ENCODE measurements at regions not wholly inside any gene's neighbourhood (a gene's known extent, or its start where the extent isn't known, plus 50 kb on each side); places are given as distances from the start of the nearest gene placed in this dataset.
"Not testable (repeated sequence)": the region's sequence is repeated elsewhere in the genome, so short reads cannot be mapped to it uniquely, and the experiment has no call there.

GRCh38 chr10:105585171-105585570 lies 944.1 kb downstream of the SORCS3 start:
- H3K36me3 Mint-ChIP-seq (ENCODE audit: low read depth): no peaks in the 10 kb centered on the region
- no peaks in the 10 kb centered on the region for H3K27me3 Mint-ChIP-seq
- H3K9me3 Mint-ChIP-seq: peaks cover 11% of the 10 kb centered on the region
- ATAC-seq (no peak), DNase-seq (no peak)
- H3K27ac Mint-ChIP-seq: no peak overlapping the region
- no peaks in the 10 kb centered on the region for H3K4me1 Mint-ChIP-seq
- H3K4me3 Mint-ChIP-seq: no peak overlapping the region

GRCh38 chr10:105579112-105579511 lies 938.0 kb downstream of the SORCS3 start:
- no peak for ATAC-seq
- no peaks in the 10 kb centered on the region for H3K27me3 Mint-ChIP-seq
- H3K36me3 Mint-ChIP-seq (ENCODE audit: low read depth): no peaks in the 10 kb centered on the region

GRCh38 chr10:105577865-105578607 lies 936.9 kb downstream of the SORCS3 start:
- peaks cover 17% of the 10 kb centered on the region for H3K9me3 Mint-ChIP-seq
- no peak overlapping the region for H3K4me3 Mint-ChIP-seq
- H3K27ac Mint-ChIP-seq: no peak overlapping the region
- H3K36me3 Mint-ChIP-seq (ENCODE audit: low read depth): no peaks in the 10 kb centered on the region
- DNase-seq (no peak), ATAC-seq (no peak)
- H3K4me1 Mint-ChIP-seq: no peaks in the 10 kb centered on the region
- H3K27me3 Mint-ChIP-seq: no peaks in the 10 kb centered on the region

More at GRCh38 chr10:105579112-105579511, 938.0 kb downstream of the SORCS3 start:
- H3K9me3 Mint-ChIP-seq: peaks cover 12% of the 10 kb centered on the region
- H3K27ac Mint-ChIP-seq: no peak overlapping the region
- no peak overlapping the region for H3K4me3 Mint-ChIP-seq
- no peaks in the 10 kb centered on the region for H3K4me1 Mint-ChIP-seq
- DNase-seq: no peak

- Mint-ChIP-seq H3K27ac (no peak overlapping the region), H3K4me3 (no peak overlapping the region), H3K9me3 (peaks cover 7% of the 10 kb centered on the region), H3K36me3 (ENCODE audit: low read depth) (no peaks in the 10 kb centered on the region), H3K27me3 (no peaks in the 10 kb centered on the region), H3K4me1 (no peaks in the 10 kb centered on the region)
- ATAC-seq (no peak), DNase-seq (no peak)
Measured at GRCh38 chr10:105559333-105560097, 918.4 kb downstream of the SORCS3 start.

GRCh38 chr10:105550453-105550852 lies 909.4 kb downstream of the SORCS3 start:
- H3K27ac Mint-ChIP-seq; H3K36me3 Mint-ChIP-seq (ENCODE audit: low read depth); DNase-seq; H3K4me1 Mint-ChIP-seq; H3K27me3 Mint-ChIP-seq; ATAC-seq; H3K9me3 Mint-ChIP-seq; H3K4me3 Mint-ChIP-seq: not testable (repeated sequence)

- H3K9me3 Mint-ChIP-seq: no peaks in the 10 kb centered on the region
- H3K4me3 Mint-ChIP-seq: no peak overlapping the region
- H3K27ac Mint-ChIP-seq: no peak overlapping the region
- no peaks in the 10 kb centered on the region for H3K27me3 Mint-ChIP-seq
- H3K36me3 Mint-ChIP-seq (ENCODE audit: low read depth): no peaks in the 10 kb centered on the region
- DNase-seq (no peak), ATAC-seq (no peak)
- no peaks in the 10 kb centered on the region for H3K4me1 Mint-ChIP-seq
Measured at GRCh38 chr10:105549731-105550130, 908.6 kb downstream of the SORCS3 start.

GRCh38 chr10:105545101-105545500 lies 904.0 kb downstream of the SORCS3 start:
- Mint-ChIP-seq H3K9me3 (no peaks in the 10 kb centered on the region), H3K27me3 (no peaks in the 10 kb centered on the region), H3K27ac (no peak overlapping the region), H3K4me1 (no peaks in the 10 kb centered on the region), H3K4me3 (no peak overlapping the region), H3K36me3 (ENCODE audit: low read depth) (no peaks in the 10 kb centered on the region)
- ATAC-seq: no peak
- no peak for DNase-seq

GRCh38 chr10:105540381-105540780 lies 899.3 kb downstream of the SORCS3 start:
- ATAC-seq (no peak), DNase-seq (no peak)
- no peaks in the 10 kb centered on the region for H3K27me3 Mint-ChIP-seq
- no peak overlapping the region for H3K27ac Mint-ChIP-seq
- no peak overlapping the region for H3K4me3 Mint-ChIP-seq
- H3K36me3 Mint-ChIP-seq (ENCODE audit: low read depth): no peaks in the 10 kb centered on the region
- H3K4me1 Mint-ChIP-seq: no peaks in the 10 kb centered on the region
- H3K9me3 Mint-ChIP-seq: no peaks in the 10 kb centered on the region

GRCh38 chr10:105538874-105539273 lies 897.8 kb downstream of the SORCS3 start:
- Mint-ChIP-seq H3K4me3 (no peak overlapping the region), H3K27me3 (no peaks in the 10 kb centered on the region), H3K9me3 (no peaks in the 10 kb centered on the region), H3K36me3 (ENCODE audit: low read depth) (no peaks in the 10 kb centered on the region), H3K27ac (no peak overlapping the region), H3K4me1 (no peaks in the 10 kb centered on the region)
- DNase-seq: no peak
- no peak for ATAC-seq

- H3K9me3 Mint-ChIP-seq: peaks cover 12% of the 10 kb centered on the region
- DNase-seq: no peak
- H3K4me1 Mint-ChIP-seq: no peaks in the 10 kb centered on the region
- ATAC-seq: no peak
- no peak overlapping the region for H3K27ac Mint-ChIP-seq
- H3K36me3 Mint-ChIP-seq (ENCODE audit: low read depth): no peaks in the 10 kb centered on the region
- no peak overlapping the region for H3K4me3 Mint-ChIP-seq
- no peaks in the 10 kb centered on the region for H3K27me3 Mint-ChIP-seq
Measured at GRCh38 chr10:105535478-105535877, 894.4 kb downstream of the SORCS3 start.

GRCh38 chr10:105534086-105534485 lies 893.0 kb downstream of the SORCS3 start:
- H3K27me3 Mint-ChIP-seq: no peaks in the 10 kb centered on the region
- no peak overlapping the region for H3K27ac Mint-ChIP-seq
- H3K4me1 Mint-ChIP-seq: no peaks in the 10 kb centered on the region
- no peaks in the 10 kb centered on the region for H3K36me3 Mint-ChIP-seq (ENCODE audit: low read depth)
- DNase-seq (no peak), ATAC-seq (no peak)
- no peak overlapping the region for H3K4me3 Mint-ChIP-seq
- H3K9me3 Mint-ChIP-seq: peaks cover 12% of the 10 kb centered on the region

GRCh38 chr10:105516511-105516910 lies 875.4 kb downstream of the SORCS3 start:
- ATAC-seq (no peak), DNase-seq (no peak)
- no peaks in the 10 kb centered on the region for H3K27me3 Mint-ChIP-seq
- H3K4me1 Mint-ChIP-seq: no peaks in the 10 kb centered on the region
- H3K9me3 Mint-ChIP-seq: peaks cover 5% of the 10 kb centered on the region
- no peaks in the 10 kb centered on the region for H3K36me3 Mint-ChIP-seq (ENCODE audit: low read depth)
- H3K27ac Mint-ChIP-seq: no peak overlapping the region
- H3K4me3 Mint-ChIP-seq: no peak overlapping the region

GRCh38 chr10:105514106-105514505 lies 873.0 kb downstream of the SORCS3 start:
- DNase-seq (no peak), ATAC-seq (no peak)
- Mint-ChIP-seq H3K4me1 (no peaks in the 10 kb centered on the region), H3K27ac (no peak overlapping the region), H3K27me3 (no peaks in the 10 kb centered on the region), H3K9me3 (peaks cover 5% of the 10 kb centered on the region), H3K4me3 (no peak overlapping the region), H3K36me3 (ENCODE audit: low read depth) (no peaks in the 10 kb centered on the region)

GRCh38 chr10:105509517-105509916 lies 868.4 kb downstream of the SORCS3 start:
- Mint-ChIP-seq H3K27ac (no peak overlapping the region), H3K27me3 (no peaks in the 10 kb centered on the region), H3K4me3 (no peak overlapping the region), H3K9me3 (peaks cover 5% of the 10 kb centered on the region), H3K36me3 (ENCODE audit: low read depth) (no peaks in the 10 kb centered on the region), H3K4me1 (no peaks in the 10 kb centered on the region)
- ATAC-seq (no peak), DNase-seq (no peak)

GRCh38 chr10:105506262-105506661 lies 865.2 kb downstream of the SORCS3 start:
- Mint-ChIP-seq H3K4me1 (no peaks in the 10 kb centered on the region), H3K27me3 (no peaks in the 10 kb centered on the region), H3K4me3 (no peak overlapping the region), H3K36me3 (ENCODE audit: low read depth) (no peaks in the 10 kb centered on the region), H3K27ac (no peak overlapping the region), H3K9me3 (no peaks in the 10 kb centered on the region)
- ATAC-seq (no peak), DNase-seq (no peak)
